ENCODE measurements at regions not wholly inside any gene's neighbourhood (a gene's known extent, or its start where the extent isn't known, plus 50 kb on each side); places are given as distances from the start of the nearest gene placed in this dataset.

DNA sequence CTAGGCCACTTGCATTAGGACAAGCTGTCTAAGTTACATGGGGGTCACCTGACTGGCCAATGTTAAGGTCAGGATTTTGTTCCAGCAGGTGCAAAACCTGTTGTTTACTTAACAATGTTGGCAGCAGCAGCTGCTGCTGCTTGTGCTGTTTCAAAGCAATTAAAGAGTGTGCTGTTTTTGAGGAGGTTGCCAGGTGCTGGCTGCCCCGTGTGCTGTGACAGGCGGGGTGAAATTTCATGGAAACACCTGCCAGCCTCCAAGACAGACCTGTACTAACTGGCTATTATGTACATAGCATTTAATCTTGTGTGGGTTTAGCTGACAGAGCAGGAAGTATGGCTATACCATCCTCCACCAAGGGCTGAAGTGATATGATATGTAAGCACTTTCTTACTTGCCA is 224.9 kb downstream of the ASXL3 start:
- H3K4me3 Mint-ChIP-seq, result no peak overlapping the region
- ATAC-seq (no peak), DNase-seq (no peak)
- H3K9me3 ChIP-seq (ENCODE audit: control insufficient read depth, low read length, poor library complexity, severe bottlenecking), result no peaks in the 10 kb centered on the region
- H3K27ac Mint-ChIP-seq, result no peak overlapping the region
- no peaks in the 10 kb centered on the region for H3K4me1 Mint-ChIP-seq
- no peaks in the 10 kb centered on the region for H3K36me3 Mint-ChIP-seq (ENCODE audit: low read depth)
- no peaks in the 10 kb centered on the region for H3K27me3 Mint-ChIP-seq

All from T-helper 17 cell (primary cell).